ENCODE measurements at regions not wholly inside any gene's neighbourhood (a gene's known extent, or its start where the extent isn't known, plus 50 kb on each side); places are given as distances from the start of the nearest gene placed in this dataset.

- DNase-seq, result no peak
These were observed 416.8 kb downstream of the LRFN5 start for GRCh38 chr14:42023452-42023851.

DNA sequence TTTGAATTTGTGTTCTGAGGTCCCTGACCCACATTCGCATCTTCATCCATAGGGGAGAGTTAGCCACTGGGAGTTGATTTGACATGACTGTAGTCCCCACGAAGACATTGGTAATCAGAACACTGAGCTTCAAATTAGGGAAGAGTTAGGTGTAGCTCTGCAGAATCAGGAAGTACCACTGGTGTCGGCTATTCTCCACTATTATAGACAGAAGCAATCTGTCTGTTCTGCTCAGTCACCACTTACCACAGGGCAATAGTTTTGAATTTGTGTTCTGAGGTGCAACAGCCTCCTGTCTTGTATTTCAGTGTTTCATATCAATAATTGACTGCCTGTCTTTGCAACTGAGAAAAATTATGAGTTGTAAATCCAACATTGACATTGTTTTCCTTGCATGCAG is 407.6 kb downstream of the LRFN5 start:
- DNase-seq, result no peak

DNA sequence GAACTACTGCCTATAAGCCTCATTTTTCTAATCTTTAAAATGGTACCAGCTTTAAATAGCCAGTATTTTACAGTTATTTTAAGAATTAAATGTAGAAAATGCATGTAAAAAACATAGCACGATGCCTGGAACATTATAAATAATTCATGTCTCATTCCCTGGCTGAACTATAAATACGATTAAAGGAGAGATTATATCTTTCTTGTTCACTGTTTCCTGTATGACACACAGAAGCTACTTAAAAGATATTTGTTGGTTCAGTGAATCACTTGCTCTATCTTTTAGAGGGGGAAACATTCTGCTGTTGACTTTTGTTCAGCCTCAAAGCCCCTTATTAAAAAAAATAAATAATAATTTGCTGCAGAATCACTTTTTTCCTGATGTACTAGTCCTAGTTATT is 406.9 kb downstream of the LRFN5 start:
- no peak for DNase-seq

GRCh38 chr14:42013153-42013552 is 406.5 kb downstream of the LRFN5 start:
- DNase-seq, result no peak

DNA sequence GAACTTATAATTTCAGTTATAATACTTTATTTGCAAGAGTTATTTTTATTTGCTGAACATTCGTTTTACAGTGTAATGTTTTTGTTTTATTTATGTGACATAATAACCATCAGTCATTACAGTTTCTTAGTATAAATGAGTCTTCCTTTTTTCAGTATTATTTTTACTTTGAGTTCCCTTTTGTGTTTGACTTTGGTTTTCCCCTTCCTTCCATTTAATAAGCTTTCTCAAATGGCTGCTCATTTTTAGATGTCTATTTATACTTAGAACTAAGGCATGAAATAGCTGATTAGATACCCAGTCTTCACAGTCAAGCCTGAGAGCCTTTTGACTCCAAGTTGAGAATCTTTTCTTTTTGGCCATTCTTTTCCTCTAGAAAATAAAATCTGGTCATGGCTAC is 404.5 kb downstream of the LRFN5 start:
- DNase-seq, result no peak

DNA sequence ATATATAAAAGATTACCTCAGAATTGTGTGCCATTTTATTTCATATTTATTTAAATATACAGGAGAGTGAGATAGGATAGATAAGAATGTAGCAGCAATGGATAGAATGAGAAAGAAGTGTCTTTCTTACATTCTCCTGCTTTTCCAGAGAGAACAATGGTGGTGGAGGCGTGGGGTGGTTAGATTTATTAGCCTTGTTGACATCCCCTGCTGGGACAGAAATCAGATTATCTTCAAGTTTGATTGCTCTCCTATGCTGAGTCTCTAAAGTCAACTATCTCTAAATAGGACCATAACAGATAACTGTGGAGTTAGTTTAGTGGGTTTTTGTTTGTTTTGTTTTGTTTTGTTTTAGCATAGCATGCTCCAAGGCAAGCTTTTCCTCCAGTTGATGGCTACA is 397.6 kb downstream of the LRFN5 start:
- DNase-seq, result no peak

DNA sequence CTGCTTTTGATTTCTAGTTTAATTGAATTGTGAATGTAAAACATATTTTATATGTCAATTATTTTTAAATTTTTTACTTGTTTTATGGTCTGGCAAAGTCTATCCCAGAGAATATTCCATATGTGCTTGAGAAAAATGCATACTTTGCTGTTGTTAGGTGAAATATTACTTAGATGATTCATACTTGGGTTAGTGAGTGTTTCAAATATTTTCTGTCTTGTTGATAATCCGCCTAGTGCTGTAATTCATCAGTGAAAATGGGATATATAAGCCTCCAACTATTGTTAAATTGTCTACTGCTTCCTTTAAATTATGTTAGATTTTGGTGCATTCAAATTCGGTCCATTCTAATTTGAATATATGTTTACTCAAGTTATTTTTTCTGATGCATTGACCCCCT is 395.5 kb downstream of the LRFN5 start:
- DNase-seq, result no peak

- no peak for DNase-seq
These were observed 394.8 kb downstream of the LRFN5 start for GRCh38 chr14:42001431-42001830.

GRCh38 chr14:42000450-42000849 is 393.8 kb downstream of the LRFN5 start:
- DNase-seq, result no peak

DNA sequence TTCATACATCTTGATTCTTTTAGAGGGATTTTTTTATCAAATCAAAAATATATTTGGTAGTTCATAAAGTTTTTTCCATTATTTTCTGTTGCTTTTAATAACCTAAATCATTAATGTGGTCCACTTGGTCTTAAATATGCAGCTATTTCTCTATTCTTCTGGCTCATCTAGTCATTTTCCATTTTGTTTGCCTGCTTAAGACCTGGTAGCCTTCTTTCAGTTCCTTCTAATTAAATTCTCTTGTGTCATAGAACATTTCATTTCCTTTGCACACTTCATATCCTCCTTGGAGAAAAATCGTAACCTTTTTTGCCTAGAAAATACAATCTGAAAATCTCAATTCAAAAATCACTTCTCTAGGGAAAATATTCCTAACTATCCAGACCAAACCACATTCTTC is 387.0 kb downstream of the LRFN5 start:
- DNase-seq, result no peak

DNA sequence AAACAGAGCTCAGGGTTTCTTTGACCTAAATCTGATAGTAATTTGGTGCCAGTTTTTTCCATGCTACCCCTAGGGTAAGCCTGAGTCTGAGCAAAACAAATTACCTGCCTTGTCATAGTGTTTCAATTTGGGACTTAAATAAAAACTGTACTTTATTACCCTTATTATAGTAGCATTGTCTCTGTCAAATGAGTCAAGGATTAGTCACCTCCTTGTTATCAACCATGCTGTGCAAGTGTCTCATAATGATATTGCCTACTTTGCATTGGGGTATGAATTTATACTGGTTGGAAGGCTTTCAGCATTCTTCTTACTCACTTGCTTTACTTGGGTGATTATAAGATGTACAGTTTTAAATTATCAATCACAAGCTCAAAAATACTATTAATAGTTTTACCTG is 380.0 kb downstream of the LRFN5 start:
- DNase-seq, result no peak

GRCh38 chr14:41986083-41986645 is 379.5 kb downstream of the LRFN5 start:
- no peak for DNase-seq

DNA sequence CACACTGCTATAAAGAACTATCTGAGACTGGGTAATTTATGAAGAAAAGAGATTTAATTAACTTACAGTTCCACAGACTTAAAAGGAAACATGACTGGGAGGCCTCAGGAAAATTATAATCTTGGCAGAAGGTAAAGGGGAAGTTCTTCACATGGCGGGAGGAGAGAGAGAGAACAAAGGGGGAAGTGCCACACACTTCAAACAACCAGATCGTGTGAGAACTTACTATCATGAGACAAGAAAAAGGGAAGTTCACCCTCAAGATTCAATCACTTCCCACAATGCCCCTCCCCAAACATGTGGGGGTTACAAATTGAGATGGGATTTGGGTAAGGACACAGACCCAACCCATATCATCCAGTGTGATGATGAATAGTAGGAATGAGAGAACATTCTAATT is 366.5 kb downstream of the LRFN5 start:
- no peak for DNase-seq

DNA sequence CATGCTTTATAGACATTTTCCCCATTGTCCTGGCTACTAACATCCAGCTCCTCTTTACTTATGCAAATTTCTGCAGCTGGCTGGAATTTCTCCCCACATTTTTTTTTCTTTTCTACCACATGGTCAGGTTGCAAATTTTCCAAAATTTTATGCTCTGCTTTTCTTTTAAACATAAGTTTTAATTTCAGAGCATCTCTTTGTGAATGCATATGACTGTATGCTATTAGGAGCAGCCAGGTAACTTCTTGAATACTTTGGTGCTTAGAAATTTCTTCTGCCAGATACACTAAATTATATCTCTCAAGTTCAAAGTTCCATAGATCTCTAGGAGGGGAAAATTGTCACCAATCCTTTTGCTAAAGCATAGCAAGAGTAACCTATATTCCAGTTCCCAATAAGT is 365.9 kb downstream of the LRFN5 start:
- DNase-seq, result no peak

DNA sequence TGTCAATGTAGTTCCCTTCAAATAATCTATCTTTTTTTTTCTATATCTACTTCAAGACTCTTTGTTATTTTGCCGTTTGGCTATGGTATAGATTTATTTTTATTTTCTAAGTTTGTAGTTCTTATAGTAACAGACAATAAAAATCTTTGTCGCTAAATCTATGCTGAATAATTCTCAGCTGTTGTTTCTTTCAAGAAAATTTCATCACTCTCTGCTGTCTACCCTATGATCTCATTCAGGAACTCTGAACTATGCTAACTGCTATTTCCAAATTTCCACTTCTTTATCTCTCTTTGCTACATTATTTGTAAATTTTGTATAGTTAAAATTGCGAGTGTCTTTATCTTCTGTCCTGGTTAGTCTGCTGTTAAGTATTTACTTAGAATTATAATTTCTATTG is 353.6 kb downstream of the LRFN5 start:
- no peak for DNase-seq

DNA sequence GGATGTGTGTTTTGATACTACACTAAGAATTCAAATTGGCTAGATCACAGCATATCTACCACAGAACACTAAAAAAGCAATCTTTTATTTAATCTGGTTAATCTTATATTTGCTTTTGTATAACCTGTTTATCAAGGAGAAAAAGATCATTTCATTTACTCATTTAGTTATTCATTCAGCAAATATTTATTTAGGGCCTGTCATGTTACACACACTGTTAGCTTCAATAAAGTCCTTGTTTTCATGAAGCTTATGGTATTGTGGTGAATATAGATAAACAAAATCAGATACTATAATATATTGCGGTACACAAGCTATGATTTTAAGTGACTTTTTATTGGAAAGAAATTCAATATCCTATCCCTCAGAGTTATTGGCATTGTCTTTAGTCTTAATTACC is 350.8 kb downstream of the LRFN5 start:
- no peak for DNase-seq

All from NCI-H524 (cell line).